ENCODE measurements at regions not wholly inside any gene's neighbourhood (a gene's known extent, or its start where the extent isn't known, plus 50 kb on each side); places are given as distances from the start of the nearest gene placed in this dataset.

DNA sequence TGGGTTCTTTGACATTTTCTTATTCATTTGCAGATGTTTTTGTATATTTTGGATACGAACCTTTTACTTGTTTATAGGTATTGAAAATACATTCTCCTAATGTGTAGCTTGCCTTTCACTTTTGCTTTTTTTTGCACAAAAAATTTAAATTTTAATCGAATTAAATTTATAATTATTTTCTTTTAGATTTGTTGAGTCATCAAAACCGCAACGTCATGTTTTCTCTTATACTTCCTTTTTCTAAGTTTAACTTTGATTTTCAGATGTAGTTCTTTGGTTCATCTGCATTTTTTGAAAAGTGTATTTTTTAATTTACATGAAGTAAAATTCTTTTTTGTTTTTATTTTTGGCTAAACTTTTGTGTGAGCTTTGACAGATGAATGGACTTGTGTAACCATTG is 243.7 kb upstream of the DPYD start:
- Mint-ChIP-seq H3K4me1 (peaks cover 7% of the 10 kb centered on the region), H3K36me3 (no peaks in the 10 kb centered on the region), H3K27ac (no peak overlapping the region), H3K4me3 (peak overlapping the region in 1 of 2 donors; percentile 42), H3K27me3 (ENCODE audit: low read depth in 3 of 3) (peaks cover 0 to under 1% (median 0%) of the 10 kb centered on the region in 3 donors), H3K9me3 (peaks cover 0 to 6% (median 0%) of the 10 kb centered on the region in 7 donors)
- H3K79me2 ChIP-seq (ENCODE audit: insufficient read depth, low read length): no peaks in the 10 kb centered on the region
- H3K9me3 ChIP-seq (replicated peaks in 1 of 2; ENCODE audit: control insufficient read depth in 1 of 2, insufficient read depth in 1 of 2, low read length in 2 of 2): no peaks in the 10 kb centered on the region
- no peaks in the 10 kb centered on the region for H4K20me1 ChIP-seq (ENCODE audit: insufficient read depth, low read length)
- H3K36me3 ChIP-seq (replicated peaks in 1 of 2; ENCODE audit: control insufficient read depth in 1 of 2, insufficient read depth in 2 of 2, low read length in 2 of 2): no peaks in the 10 kb centered on the region
- H2AFZ ChIP-seq (ENCODE audit: insufficient read depth, low read depth, low read length, poor library complexity, severe bottlenecking): no peak overlapping the region
- no peak overlapping the region for H3K9ac ChIP-seq (ENCODE audit: insufficient read depth, low read length, poor library complexity, severe bottlenecking)
- intact Hi-C loops (cut with micrococcal nuclease): no loop called here
- peaks cover 4 to 5% of the 10 kb centered on the region in 2 donors for H3K4me1 ChIP-seq (ENCODE audit: control insufficient read depth in 1 of 2, insufficient read depth in 2 of 2, low read length in 2 of 2)
- no peak overlapping the region for H3K27ac ChIP-seq (ENCODE audit: low read depth in 1 of 2, low read length in 2 of 2)
- TF ChIP-seq CTCF (IDR thresholded peaks at IDR 0.05): no peak
- no peak overlapping the region for H3K4me2 ChIP-seq (replicated peaks; ENCODE audit: extremely low read depth, low read length, poor library complexity, severe bottlenecking)
- no peak overlapping the region for H3K4me3 ChIP-seq (replicated peaks in 1 of 3; ENCODE audit: low read depth in 2 of 3, low read length in 3 of 3)
- WGBS (ENCODE audit: insufficient coverage): no CpG with 5 or more reads among the region's 4 CpGs
- H3K27me3 ChIP-seq (ENCODE audit: control insufficient read depth in 2 of 2, insufficient read depth in 2 of 2, low read length in 2 of 2): no peaks in the 10 kb centered on the region
- DNase-seq: peak in 2 of 3 donors; percentile 10 to 14

GRCh38 chr1:98157524-98158313 is 236.9 kb upstream of the DPYD start:
- no peak overlapping the region for H3K4me3 Mint-ChIP-seq
- H2AFZ ChIP-seq (ENCODE audit: insufficient read depth, low read depth, low read length, poor library complexity, severe bottlenecking): no peak overlapping the region
- no peak overlapping the region for H3K9ac ChIP-seq (ENCODE audit: insufficient read depth, low read length, poor library complexity, severe bottlenecking)
- H3K9me3 Mint-ChIP-seq: peaks cover 0 to 16% (median 6%) of the 10 kb centered on the region in 7 donors
- no peaks in the 10 kb centered on the region for H3K27me3 ChIP-seq (ENCODE audit: control insufficient read depth in 2 of 2, insufficient read depth in 2 of 2, low read length in 2 of 2)
- peaks cover 0 to 2% (median 0%) of the 10 kb centered on the region in 3 donors for H3K27me3 Mint-ChIP-seq (ENCODE audit: low read depth in 3 of 3)
- TF ChIP-seq CTCF (IDR thresholded peaks at IDR 0.05): no peak
- no peaks in the 10 kb centered on the region for H3K4me1 ChIP-seq (ENCODE audit: control insufficient read depth in 1 of 2, insufficient read depth in 2 of 2, low read length in 2 of 2)
- no peaks in the 10 kb centered on the region for H3K4me1 Mint-ChIP-seq
- no peaks in the 10 kb centered on the region for H4K20me1 ChIP-seq (ENCODE audit: insufficient read depth, low read length)
- no peak overlapping the region for H3K27ac Mint-ChIP-seq
- no peaks in the 10 kb centered on the region for H3K36me3 ChIP-seq (replicated peaks in 1 of 2; ENCODE audit: control insufficient read depth in 1 of 2, insufficient read depth in 2 of 2, low read length in 2 of 2)
- no peak for DNase-seq
- no peak overlapping the region for H3K4me3 ChIP-seq (replicated peaks in 1 of 3; ENCODE audit: low read depth in 2 of 3, low read length in 3 of 3)
- no peaks in the 10 kb centered on the region for H3K36me3 Mint-ChIP-seq
- no peak overlapping the region for H3K4me2 ChIP-seq (replicated peaks; ENCODE audit: extremely low read depth, low read length, poor library complexity, severe bottlenecking)
- H3K9me3 ChIP-seq (replicated peaks in 1 of 2; ENCODE audit: control insufficient read depth in 1 of 2, insufficient read depth in 1 of 2, low read length in 2 of 2): no peaks in the 10 kb centered on the region
- intact Hi-C loops (cut with micrococcal nuclease): no loop called here
- H3K79me2 ChIP-seq (ENCODE audit: insufficient read depth, low read length): no peaks in the 10 kb centered on the region
- no peak overlapping the region for H3K27ac ChIP-seq (ENCODE audit: low read depth in 1 of 2, low read length in 2 of 2)
- 80% methylated on average over 1 of the region's 2 CpGs for WGBS (ENCODE audit: insufficient coverage)
